Aorta (tissue), 5 donors: ENCODE measurements at regions not wholly inside any gene's neighbourhood (a gene's known extent, or its start where the extent isn't known, plus 50 kb on each side); places are given as distances from the start of the nearest gene placed in this dataset.

ENCODE experiments used
- ATAC-seq: fragments of 200-7000 bp; cut with Tn5 transposase; one replicate; pipeline ENCODE4 v1.9.1; 2022; ENCODE audit warnings: moderate library complexity; ENCODE audit not compliant: low FRiP score
- DNase-seq, 2 donors: peaks; one replicate each; pipeline ENCODE4 v3.0.0-alpha.2; 2020
- H3K27ac ChIP-seq, 2 donors: one replicate each; pipeline ENCODE4 v1.5.1; 2013; ENCODE audit warnings: low read length in 2 of 2, mild to moderate bottlenecking in 2 of 2, moderate library complexity in 2 of 2, control low read depth in 1 of 2, inconsistent platforms in 1 of 2, low read depth in 1 of 2
- H3K27me3 ChIP-seq, 2 donors: one replicate each; pipeline ENCODE4 v1.6.1; 2013; ENCODE audit warnings: control low read depth in 1 of 2, low read length in 1 of 2, mild to moderate bottlenecking in 1 of 2, moderate library complexity in 1 of 2; ENCODE audit not compliant: insufficient read depth in 2 of 2, control insufficient read depth in 1 of 2
- H3K36me3 ChIP-seq, 2 donors: one replicate each; pipeline ENCODE4 v1.6.1; 2013; ENCODE audit warnings: control low read depth in 1 of 2, low read length in 1 of 2, mild to moderate bottlenecking in 1 of 2; ENCODE audit not compliant: insufficient read depth in 2 of 2, control insufficient read depth in 1 of 2
- H3K4me1 ChIP-seq, 2 donors: one replicate each; pipeline ENCODE4 v1.6.1; 2013; ENCODE audit warnings: low read length in 2 of 2, control low read depth in 1 of 2, mild to moderate bottlenecking in 1 of 2, moderate library complexity in 1 of 2; ENCODE audit not compliant: insufficient read depth in 2 of 2, control insufficient read depth in 1 of 2
- H3K4me3 ChIP-seq, 2 donors: one replicate each; pipeline ENCODE4 v1.5.1; 2013; ENCODE audit warnings: low read length in 2 of 2, control low read depth in 1 of 2, mild to moderate bottlenecking in 1 of 2
- H3K9me3 ChIP-seq: one replicate; pipeline ENCODE4 v1.6.1; 2013; ENCODE audit warnings: mild to moderate bottlenecking, low read length; ENCODE audit not compliant: control insufficient read depth
- WGBS, 2 donors: extraction: QIAGEN DNeasy Blood & Tissue Kit; methylation state at CpG; one replicate each; pipeline ENCODE4 v1.1.7; 2013; 5-methylcytosine and 5-hydroxymethylcytosine counted together
- intact Hi-C, 2 donors: fragments of 100-400 bp; cut with DNase I; formaldehyde crosslinking; loops; one replicate each; pipeline versions ENCODE4 v1.14.2 to v1.15.0; 2022
- donor health status: healthy with polysubstance abuse.
- donor health status: Bipolar disorder and iron deficiency.
- donor health status: DM: no; HTN: no; CAD: no.
- donor health status: DM: no; HTN: no; CAD: no.
- donor health status: DM: yes; HTN: yes; CAD: no.

GRCh38 chrX:39758791-39759525 is 338.8 kb downstream of the BCOR start:
- intact Hi-C loops = no loop called here
- Histone ChIP-seq H3K27ac (peak overlapping the region; percentile 59 to 87), H3K36me3 (no peaks in the 10 kb centered on the region), H3K4me1 (peaks cover 0 to 4% of the 10 kb centered on the region in 2 donors), H3K9me3 (no peaks in the 10 kb centered on the region), H3K27me3 (no peaks in the 10 kb centered on the region), H3K4me3 (no peak overlapping the region)
- 29 to 35% methylated on average over 17 of the region's 17 CpGs for WGBS, 2 donors
- DNase-seq = no peak
- ATAC-seq = no peak

- Histone ChIP-seq H3K4me1 (peaks cover 0 to 4% of the 10 kb centered on the region in 2 donors), H3K27me3 (no peaks in the 10 kb centered on the region), H3K9me3 (no peaks in the 10 kb centered on the region), H3K4me3 (no peak overlapping the region), H3K27ac (peak overlapping the region; percentile 59 to 99), H3K36me3 (no peaks in the 10 kb centered on the region)
- intact Hi-C loops = no loop called here
- DNase-seq (peak in 1 of 2 donors; percentile 75), ATAC-seq (peak; percentile 60)
- 5 to 8% methylated on average over 15 of the region's 15 CpGs for WGBS, 2 donors
Measured at GRCh38 chrX:39759526-39760224, 338.1 kb downstream of the BCOR start.

- Histone ChIP-seq H3K27me3 (no peaks in the 10 kb centered on the region), H3K4me3 (no peak overlapping the region), H3K9me3 (no peaks in the 10 kb centered on the region), H3K36me3 (no peaks in the 10 kb centered on the region), H3K27ac (peak overlapping the region in 1 of 2 donors; percentile 99), H3K4me1 (peaks cover 0 to 4% of the 10 kb centered on the region in 2 donors)
- intact Hi-C loops = no loop called here
- 69 to 94% methylated on average over 3 of the region's 3 CpGs for WGBS, 2 donors
- ATAC-seq (no peak), DNase-seq (no peak)
Measured at GRCh38 chrX:39760930-39761329, 336.8 kb downstream of the BCOR start.

- Histone ChIP-seq H3K4me1 (peaks cover 0 to 3% of the 10 kb centered on the region in 2 donors), H3K27ac (no peak overlapping the region), H3K4me3 (no peak overlapping the region), H3K9me3 (no peaks in the 10 kb centered on the region), H3K27me3 (no peaks in the 10 kb centered on the region), H3K36me3 (no peaks in the 10 kb centered on the region)
- intact Hi-C loops = no loop called here
- WGBS, 2 donors = 58 to 71% methylated on average over 5 of the region's 5 CpGs
- DNase-seq (no peak), ATAC-seq (no peak)
Measured at GRCh38 chrX:39762266-39762841, 335.4 kb downstream of the BCOR start.

GRCh38 chrX:39764441-39764914 is 333.3 kb downstream of the BCOR start:
- intact Hi-C loops = no loop called here

GRCh38 chrX:39765327-39765726 is 332.4 kb downstream of the BCOR start:
- peaks cover 0 to 2% of the 10 kb centered on the region in 2 donors for H3K4me1 ChIP-seq

More at GRCh38 chrX:39764441-39764914, 333.3 kb downstream of the BCOR start:
- DNase-seq (no peak), ATAC-seq (no peak)
- 74 to 90% methylated on average over 10 of the region's 10 CpGs for WGBS, 2 donors
- Histone ChIP-seq H3K9me3 (no peaks in the 10 kb centered on the region), H3K27ac (no peak overlapping the region), H3K4me1 (peaks cover 0 to 2% of the 10 kb centered on the region in 2 donors), H3K27me3 (no peaks in the 10 kb centered on the region), H3K4me3 (no peak overlapping the region), H3K36me3 (no peaks in the 10 kb centered on the region)

GRCh38 chrX:39766085-39766726 is 331.6 kb downstream of the BCOR start:
- Histone ChIP-seq H3K4me3 (no peak overlapping the region), H3K36me3 (no peaks in the 10 kb centered on the region), H3K9me3 (no peaks in the 10 kb centered on the region), H3K27me3 (no peaks in the 10 kb centered on the region), H3K27ac (peak overlapping the region in 1 of 2 donors; percentile 50), H3K4me1 (peaks cover 0 to 2% of the 10 kb centered on the region in 2 donors)
- intact Hi-C loops = no loop called here
- DNase-seq (no peak), ATAC-seq (no peak)
- 69 to 78% methylated on average over 10 of the region's 10 CpGs for WGBS, 2 donors

More at GRCh38 chrX:39765327-39765726, 332.4 kb downstream of the BCOR start:
- no peak for ATAC-seq
- no peak overlapping the region for H3K4me3 ChIP-seq
- no peaks in the 10 kb centered on the region for H3K27me3 ChIP-seq
- no peaks in the 10 kb centered on the region for H3K36me3 ChIP-seq
- no peaks in the 10 kb centered on the region for H3K9me3 ChIP-seq
- 69 to 77% methylated on average over 7 of the region's 7 CpGs for WGBS, 2 donors
- no peak for DNase-seq
- intact Hi-C loops = no loop called here
- no peak overlapping the region for H3K27ac ChIP-seq

GRCh38 chrX:39766855-39767254 is 330.9 kb downstream of the BCOR start:
- intact Hi-C loops = no loop called here
- Histone ChIP-seq H3K9me3 (no peaks in the 10 kb centered on the region), H3K4me1 (peaks cover 0 to 2% of the 10 kb centered on the region in 2 donors), H3K4me3 (no peak overlapping the region), H3K27ac (no peak overlapping the region), H3K27me3 (no peaks in the 10 kb centered on the region), H3K36me3 (no peaks in the 10 kb centered on the region)
- 9 to 22% methylated on average over 8 of the region's 8 CpGs for WGBS, 2 donors
- DNase-seq (peak; percentile 78 to 88), ATAC-seq (peak; percentile 84)
